ENCODE measurements at regions not wholly inside any gene's neighbourhood (a gene's known extent, or its start where the extent isn't known, plus 50 kb on each side); places are given as distances from the start of the nearest gene placed in this dataset.
A peak's percentile ranks its signal among the peaks of the same experiment; 100 is the strongest.
"Not testable (repeated sequence)": the region's sequence is repeated elsewhere in the genome, so short reads cannot be mapped to it uniquely, and the experiment has no call there.

GRCh38 chr6:154602296-154602695 lies 91.8 kb upstream of the CNKSR3 start:
- DNase-seq (ENCODE audit: low read depth) = peak; percentile 52

GRCh38 chr6:154602708-154603107 lies 92.2 kb upstream of the CNKSR3 start:
- DNase-seq (ENCODE audit: low read depth) = peak; percentile 36

GRCh38 chr6:154604119-154604518 lies 93.6 kb upstream of the CNKSR3 start:
- no peak for DNase-seq (ENCODE audit: low read depth)

- DNase-seq (ENCODE audit: low read depth) = no peak
These were observed 94.8 kb upstream of the CNKSR3 start for GRCh38 chr6:154605178-154605881.

- DNase-seq (ENCODE audit: low read depth) = no peak
These were observed 95.4 kb upstream of the CNKSR3 start for GRCh38 chr6:154605882-154606370.

GRCh38 chr6:154606457-154606856 lies 96.0 kb upstream of the CNKSR3 start:
- DNase-seq (ENCODE audit: low read depth) = no peak

GRCh38 chr6:154606860-154607259 lies 96.4 kb upstream of the CNKSR3 start:
- DNase-seq (ENCODE audit: low read depth) = no peak

- DNase-seq (ENCODE audit: low read depth) = no peak
These were observed 100.8 kb upstream of the CNKSR3 start for GRCh38 chr6:154611241-154611640.

GRCh38 chr6:154611847-154612246 lies 101.4 kb upstream of the CNKSR3 start:
- DNase-seq (ENCODE audit: low read depth) = no peak

GRCh38 chr6:154613137-154613676 lies 102.7 kb upstream of the CNKSR3 start:
- DNase-seq (ENCODE audit: low read depth) = peak; percentile 85

- peak; percentile 35 for DNase-seq (ENCODE audit: low read depth)
These were observed 103.6 kb upstream of the CNKSR3 start for GRCh38 chr6:154614101-154614500.

GRCh38 chr6:154614641-154615040 lies 104.2 kb upstream of the CNKSR3 start:
- no peak for DNase-seq (ENCODE audit: low read depth)

GRCh38 chr6:154615483-154616025 lies 105.1 kb upstream of the CNKSR3 start:
- peak; percentile 38 for DNase-seq (ENCODE audit: low read depth)

- DNase-seq (ENCODE audit: low read depth) = peak; percentile 13
These were observed 106.7 kb upstream of the CNKSR3 start for GRCh38 chr6:154617175-154617574.

- no peak for DNase-seq (ENCODE audit: low read depth)
These were observed 108.7 kb upstream of the CNKSR3 start for GRCh38 chr6:154619146-154619545.

- DNase-seq (ENCODE audit: low read depth) = no peak
These were observed 111.2 kb upstream of the CNKSR3 start for GRCh38 chr6:154621686-154622085.

GRCh38 chr6:154622618-154623336 lies 110.4 kb upstream of the SCAF8 start:
- DNase-seq (ENCODE audit: low read depth) = no peak

GRCh38 chr6:154623391-154623790 lies 109.8 kb upstream of the SCAF8 start:
- no peak for DNase-seq (ENCODE audit: low read depth)

GRCh38 chr6:154624038-154624599 lies 109.1 kb upstream of the SCAF8 start:
- no peak for DNase-seq (ENCODE audit: low read depth)

- not testable (repeated sequence) for DNase-seq (ENCODE audit: low read depth)
These were observed 108.5 kb upstream of the SCAF8 start for GRCh38 chr6:154624727-154625126.

- no peak for DNase-seq (ENCODE audit: low read depth)
These were observed 107.5 kb upstream of the SCAF8 start for GRCh38 chr6:154625721-154626120.

GRCh38 chr6:154629127-154629526 lies 104.1 kb upstream of the SCAF8 start:
- no peak for DNase-seq (ENCODE audit: low read depth)

GRCh38 chr6:154632119-154632518 lies 101.1 kb upstream of the SCAF8 start:
- no peak for DNase-seq (ENCODE audit: low read depth)

Data from EH (cell line).